ENCODE measurements at regions not wholly inside any gene's neighbourhood (a gene's known extent, or its start where the extent isn't known, plus 50 kb on each side); places are given as distances from the start of the nearest gene placed in this dataset.
"Not testable (repeated sequence)": the region's sequence is repeated elsewhere in the genome, so short reads cannot be mapped to it uniquely, and the experiment has no call there.

- not testable (repeated sequence) for H3K4me3 ChIP-seq (ENCODE audit: low read length in 2 of 2)
- 75% methylated on average over 3 of the region's 3 CpGs for WGBS
Observed at GRCh38 chr7:67497914-67498313, 501.3 kb downstream of the TYW1 start.

GRCh38 chr7:67502929-67503328 is 506.3 kb downstream of the TYW1 start:
- Histone ChIP-seq H3K4me3 (ENCODE audit: low read length in 2 of 2) (no peak overlapping the region), H3K36me3 (ENCODE audit: control insufficient read depth in 2 of 2, insufficient read depth in 2 of 2, low read length in 1 of 2) (no peaks in the 10 kb centered on the region), H3K27me3 (ENCODE audit: control insufficient read depth in 2 of 2, insufficient read depth in 1 of 2, low read length in 1 of 2) (no peaks in the 10 kb centered on the region), H3K4me1 (ENCODE audit: control insufficient read depth in 2 of 2, insufficient read depth in 2 of 2, low read length in 2 of 2) (no peaks in the 10 kb centered on the region), H3K27ac (ENCODE audit: low read depth in 1 of 2, low read length in 1 of 2) (no peak overlapping the region), H3K9me3 (ENCODE audit: control insufficient read depth in 2 of 2, insufficient read depth in 1 of 2, low read length in 1 of 2) (no peaks in the 10 kb centered on the region)
- DNase-seq (ENCODE audit: low read depth in 6 of 9, low spot score in 9 of 9) = no peak
- 78% methylated on average over 3 of the region's 3 CpGs for WGBS

More at GRCh38 chr7:67497914-67498313, 501.3 kb downstream of the TYW1 start:
- not testable (repeated sequence) for H3K36me3 ChIP-seq (ENCODE audit: control insufficient read depth in 2 of 2, insufficient read depth in 2 of 2, low read length in 1 of 2); H3K9me3 ChIP-seq (ENCODE audit: control insufficient read depth in 2 of 2, insufficient read depth in 1 of 2, low read length in 1 of 2); DNase-seq (ENCODE audit: low read depth in 6 of 9, low spot score in 9 of 9); H3K27me3 ChIP-seq (ENCODE audit: control insufficient read depth in 2 of 2, insufficient read depth in 1 of 2, low read length in 1 of 2); H3K4me1 ChIP-seq (ENCODE audit: control insufficient read depth in 2 of 2, insufficient read depth in 2 of 2, low read length in 2 of 2); H3K27ac ChIP-seq (ENCODE audit: low read depth in 1 of 2, low read length in 1 of 2)

GRCh38 chr7:67505449-67505848 is 508.8 kb downstream of the TYW1 start:
- Histone ChIP-seq H3K27ac (ENCODE audit: low read depth in 1 of 2, low read length in 1 of 2) (no peak overlapping the region), H3K36me3 (ENCODE audit: control insufficient read depth in 2 of 2, insufficient read depth in 2 of 2, low read length in 1 of 2) (no peaks in the 10 kb centered on the region), H3K4me1 (ENCODE audit: control insufficient read depth in 2 of 2, insufficient read depth in 2 of 2, low read length in 2 of 2) (no peaks in the 10 kb centered on the region), H3K9me3 (ENCODE audit: control insufficient read depth in 2 of 2, insufficient read depth in 1 of 2, low read length in 1 of 2) (no peaks in the 10 kb centered on the region), H3K27me3 (ENCODE audit: control insufficient read depth in 2 of 2, insufficient read depth in 1 of 2, low read length in 1 of 2) (no peaks in the 10 kb centered on the region), H3K4me3 (ENCODE audit: low read length in 2 of 2) (no peak overlapping the region)
- DNase-seq (ENCODE audit: low read depth in 6 of 9, low spot score in 9 of 9) = no peak

- DNase-seq (ENCODE audit: low read depth in 6 of 9, low spot score in 9 of 9) = no peak
- no peaks in the 10 kb centered on the region for H3K36me3 ChIP-seq (ENCODE audit: control insufficient read depth in 2 of 2, insufficient read depth in 2 of 2, low read length in 1 of 2)
- WGBS = 81% methylated on average over 7 of the region's 7 CpGs
- H3K27ac ChIP-seq (ENCODE audit: low read depth in 1 of 2, low read length in 1 of 2) = no peak overlapping the region
- H3K4me1 ChIP-seq (ENCODE audit: control insufficient read depth in 2 of 2, insufficient read depth in 2 of 2, low read length in 2 of 2) = no peaks in the 10 kb centered on the region
- no peaks in the 10 kb centered on the region for H3K9me3 ChIP-seq (ENCODE audit: control insufficient read depth in 2 of 2, insufficient read depth in 1 of 2, low read length in 1 of 2)
- H3K27me3 ChIP-seq (ENCODE audit: control insufficient read depth in 2 of 2, insufficient read depth in 1 of 2, low read length in 1 of 2) = no peaks in the 10 kb centered on the region
- no peak overlapping the region for H3K4me3 ChIP-seq (ENCODE audit: low read length in 2 of 2)
Observed at GRCh38 chr7:67512481-67512880, 515.8 kb downstream of the TYW1 start.

GRCh38 chr7:67518580-67518979 is 521.9 kb downstream of the TYW1 start:
- Histone ChIP-seq H3K27me3 (ENCODE audit: control insufficient read depth in 2 of 2, insufficient read depth in 1 of 2, low read length in 1 of 2) (no peaks in the 10 kb centered on the region), H3K9me3 (ENCODE audit: control insufficient read depth in 2 of 2, insufficient read depth in 1 of 2, low read length in 1 of 2) (no peaks in the 10 kb centered on the region), H3K4me1 (ENCODE audit: control insufficient read depth in 2 of 2, insufficient read depth in 2 of 2, low read length in 2 of 2) (no peaks in the 10 kb centered on the region), H3K36me3 (ENCODE audit: control insufficient read depth in 2 of 2, insufficient read depth in 2 of 2, low read length in 1 of 2) (no peaks in the 10 kb centered on the region), H3K27ac (ENCODE audit: low read depth in 1 of 2, low read length in 1 of 2) (no peak overlapping the region), H3K4me3 (ENCODE audit: low read length in 2 of 2) (no peak overlapping the region)
- WGBS = 16% methylated on average over 4 of the region's 4 CpGs
- no peak for DNase-seq (ENCODE audit: low read depth in 6 of 9, low spot score in 9 of 9)

- no peak overlapping the region for H3K27ac ChIP-seq (ENCODE audit: low read depth in 1 of 2, low read length in 1 of 2)
- WGBS = 83% methylated on average over 3 of the region's 3 CpGs
- H3K27me3 ChIP-seq (ENCODE audit: control insufficient read depth in 2 of 2, insufficient read depth in 1 of 2, low read length in 1 of 2) = no peaks in the 10 kb centered on the region
- DNase-seq (ENCODE audit: low read depth in 6 of 9, low spot score in 9 of 9) = no peak
- no peak overlapping the region for H3K4me3 ChIP-seq (ENCODE audit: low read length in 2 of 2)
- no peaks in the 10 kb centered on the region for H3K9me3 ChIP-seq (ENCODE audit: control insufficient read depth in 2 of 2, insufficient read depth in 1 of 2, low read length in 1 of 2)
- H3K36me3 ChIP-seq (ENCODE audit: control insufficient read depth in 2 of 2, insufficient read depth in 2 of 2, low read length in 1 of 2) = no peaks in the 10 kb centered on the region
- H3K4me1 ChIP-seq (ENCODE audit: control insufficient read depth in 2 of 2, insufficient read depth in 2 of 2, low read length in 2 of 2) = no peaks in the 10 kb centered on the region
Observed at GRCh38 chr7:67519171-67519570, 522.5 kb downstream of the TYW1 start.

- H3K9me3 ChIP-seq (ENCODE audit: control insufficient read depth in 2 of 2, insufficient read depth in 1 of 2, low read length in 1 of 2) = peaks cover 1 to 4% of the 10 kb centered on the region in 2 donors
- no peak for DNase-seq (ENCODE audit: low read depth in 6 of 9, low spot score in 9 of 9)
- no peaks in the 10 kb centered on the region for H3K36me3 ChIP-seq (ENCODE audit: control insufficient read depth in 2 of 2, insufficient read depth in 2 of 2, low read length in 1 of 2)
- 95% methylated on average over 3 of the region's 3 CpGs for WGBS
- H3K27me3 ChIP-seq (ENCODE audit: control insufficient read depth in 2 of 2, insufficient read depth in 1 of 2, low read length in 1 of 2) = no peaks in the 10 kb centered on the region
- no peak overlapping the region for H3K4me3 ChIP-seq (ENCODE audit: low read length in 2 of 2)
- H3K4me1 ChIP-seq (ENCODE audit: control insufficient read depth in 2 of 2, insufficient read depth in 2 of 2, low read length in 2 of 2) = no peaks in the 10 kb centered on the region
- no peak overlapping the region for H3K27ac ChIP-seq (ENCODE audit: low read depth in 1 of 2, low read length in 1 of 2)
Observed at GRCh38 chr7:67522504-67522903, 525.9 kb downstream of the TYW1 start.

GRCh38 chr7:67523713-67524112 is 527.1 kb downstream of the TYW1 start:
- no peaks in the 10 kb centered on the region for H3K27me3 ChIP-seq (ENCODE audit: control insufficient read depth in 2 of 2, insufficient read depth in 1 of 2, low read length in 1 of 2)
- 89% methylated on average over 4 of the region's 4 CpGs for WGBS
- no peak for DNase-seq (ENCODE audit: low read depth in 6 of 9, low spot score in 9 of 9)
- H3K9me3 ChIP-seq (ENCODE audit: control insufficient read depth in 2 of 2, insufficient read depth in 1 of 2, low read length in 1 of 2) = peaks cover 1 to 4% of the 10 kb centered on the region in 2 donors
- H3K27ac ChIP-seq (ENCODE audit: low read depth in 1 of 2, low read length in 1 of 2) = no peak overlapping the region
- H3K4me1 ChIP-seq (ENCODE audit: control insufficient read depth in 2 of 2, insufficient read depth in 2 of 2, low read length in 2 of 2) = no peaks in the 10 kb centered on the region
- no peak overlapping the region for H3K4me3 ChIP-seq (ENCODE audit: low read length in 2 of 2)
- H3K36me3 ChIP-seq (ENCODE audit: control insufficient read depth in 2 of 2, insufficient read depth in 2 of 2, low read length in 1 of 2) = no peaks in the 10 kb centered on the region

- Histone ChIP-seq H3K36me3 (ENCODE audit: control insufficient read depth in 2 of 2, insufficient read depth in 2 of 2, low read length in 1 of 2) (no peaks in the 10 kb centered on the region), H3K4me3 (ENCODE audit: low read length in 2 of 2) (no peak overlapping the region), H3K27me3 (ENCODE audit: control insufficient read depth in 2 of 2, insufficient read depth in 1 of 2, low read length in 1 of 2) (no peaks in the 10 kb centered on the region), H3K9me3 (ENCODE audit: control insufficient read depth in 2 of 2, insufficient read depth in 1 of 2, low read length in 1 of 2) (peaks cover 1 to 4% of the 10 kb centered on the region in 2 donors), H3K27ac (ENCODE audit: low read depth in 1 of 2, low read length in 1 of 2) (no peak overlapping the region), H3K4me1 (ENCODE audit: control insufficient read depth in 2 of 2, insufficient read depth in 2 of 2, low read length in 2 of 2) (no peaks in the 10 kb centered on the region)
- no peak for DNase-seq (ENCODE audit: low read depth in 6 of 9, low spot score in 9 of 9)
- 72% methylated on average over 4 of the region's 4 CpGs for WGBS
Observed at GRCh38 chr7:67525588-67525987, 529.0 kb downstream of the TYW1 start.

Measured in thymus (tissue), 11 donors.